Lung (tissue), 11 donors: ENCODE measurements at regions not wholly inside any gene's neighbourhood (a gene's known extent, or its start where the extent isn't known, plus 50 kb on each side); places are given as distances from the start of the nearest gene placed in this dataset.

ENCODE experiments used
- ATAC-seq: fragments of 200-7000 bp; cut with Tn5 transposase; one replicate; pipeline ENCODE4 v1.9.1; 2020; ENCODE audit warnings: moderate number of reproducible peaks; ENCODE audit not compliant: insufficient read depth, low FRiP score
- DNase-seq, 3 donors: peaks; one replicate each; pipeline ENCODE4 v3.0.0-alpha.2; 2013 to 2017
- H3K27ac ChIP-seq, 2 donors: one replicate each; pipeline ENCODE4 v1.5.1; 2013; ENCODE audit warnings: mild to moderate bottlenecking in 2 of 2, moderate library complexity in 2 of 2, control low read depth in 1 of 2, inconsistent platforms in 1 of 2, low read depth in 1 of 2, low read length in 1 of 2
- H3K27me3 ChIP-seq, 3 donors: one replicate each; pipeline ENCODE4 v1.5.1; 2013; ENCODE audit warnings: low read length in 2 of 3; ENCODE audit not compliant: control insufficient read depth in 3 of 3, insufficient read depth in 3 of 3
- H3K36me3 ChIP-seq, 4 donors: one replicate each; pipeline ENCODE4 v1.5.1; 2013; ENCODE audit warnings: low read length in 4 of 4, mild to moderate bottlenecking in 1 of 4, moderate library complexity in 1 of 4; ENCODE audit not compliant: control insufficient read depth in 4 of 4, insufficient read depth in 4 of 4
- H3K4me1 ChIP-seq, 5 donors: one replicate each; pipeline ENCODE4 v1.5.1; 2013; ENCODE audit warnings: low read length in 5 of 5, mild to moderate bottlenecking in 2 of 5, moderate library complexity in 1 of 5; ENCODE audit not compliant: control insufficient read depth in 5 of 5, insufficient read depth in 5 of 5
- H3K4me3 ChIP-seq: one replicate; pipeline ENCODE4 v1.5.1; 2013; ENCODE audit warnings: mild to moderate bottlenecking, control low read depth, moderate library complexity
- H3K9ac ChIP-seq, 2 donors: one replicate each; pipeline ENCODE4 v1.5.1; 2013; ENCODE audit warnings: low read length in 2 of 2, control low read depth in 1 of 2; ENCODE audit not compliant: insufficient read depth in 1 of 2
- H3K9me3 ChIP-seq, 4 donors: one replicate each; pipeline ENCODE4 v1.5.1; 2013; ENCODE audit warnings: low read length in 3 of 4, mild to moderate bottlenecking in 1 of 4, moderate library complexity in 1 of 4; ENCODE audit not compliant: control insufficient read depth in 4 of 4, insufficient read depth in 3 of 4
- CTCF ChIP-seq: IDR thresholded peaks from 2 replicates; pipeline ENCODE4 v1.5.1; 2012; ENCODE audit warnings: mild to moderate bottlenecking; ENCODE audit errors: control extremely low read depth, extremely low read depth
- WGBS, 2 donors: extraction: QIAGEN DNeasy Blood & Tissue Kit; methylation state at CpG; one replicate each; pipeline ENCODE4 v1.1.7; 2013; 5-methylcytosine and 5-hydroxymethylcytosine counted together
- donor health status: control.
- donor health status: control.
- donor health status: Bipolar disorder and iron deficiency.
- donor health status: healthy.
- donor health status: DM: yes; HTN: yes; CAD: no.

GRCh38 chr5:129322968-129323367 is 137.1 kb upstream of the ADAMTS19 start:
- no peak overlapping the region for H3K9ac ChIP-seq
- H3K4me1 ChIP-seq, result no peaks in the 10 kb centered on the region
- DNase-seq (no peak), ATAC-seq (no peak)
- no peak for TF ChIP-seq CTCF
- 78 to 87% methylated on average over 3 of the region's 3 CpGs for WGBS, 2 donors
- H3K36me3 ChIP-seq, result no peaks in the 10 kb centered on the region
- H3K4me3 ChIP-seq, result no peak overlapping the region
- no peaks in the 10 kb centered on the region for H3K27me3 ChIP-seq
- H3K9me3 ChIP-seq, result peaks cover 0 to 15% (median 0%) of the 10 kb centered on the region in 4 donors
- no peak overlapping the region for H3K27ac ChIP-seq

- TF ChIP-seq CTCF, result no peak
- no peaks in the 10 kb centered on the region for H3K4me1 ChIP-seq
- H3K9me3 ChIP-seq, result no peaks in the 10 kb centered on the region
- DNase-seq (no peak), ATAC-seq (no peak)
- H3K9ac ChIP-seq, result no peak overlapping the region
- H3K4me3 ChIP-seq, result no peak overlapping the region
- no peak overlapping the region for H3K27ac ChIP-seq
- H3K36me3 ChIP-seq, result no peaks in the 10 kb centered on the region
- no peaks in the 10 kb centered on the region for H3K27me3 ChIP-seq
- 56 to 65% methylated on average over 1 of the region's 1 CpG for WGBS, 2 donors
Measured at GRCh38 chr5:129341306-129341705, 118.8 kb upstream of the ADAMTS19 start.

- no peak for TF ChIP-seq CTCF
- Histone ChIP-seq H3K9me3 (no peaks in the 10 kb centered on the region), H3K9ac (no peak overlapping the region), H3K27me3 (no peaks in the 10 kb centered on the region), H3K36me3 (no peaks in the 10 kb centered on the region), H3K4me3 (no peak overlapping the region), H3K27ac (no peak overlapping the region), H3K4me1 (no peaks in the 10 kb centered on the region)
- no peak for ATAC-seq
- DNase-seq, result no peak
Measured at GRCh38 chr5:129342796-129343195, 117.3 kb upstream of the ADAMTS19 start.

GRCh38 chr5:129345213-129345924 is 114.7 kb upstream of the ADAMTS19 start:
- Histone ChIP-seq H3K9ac (no peak overlapping the region), H3K27ac (no peak overlapping the region), H3K4me3 (no peak overlapping the region), H3K4me1 (no peaks in the 10 kb centered on the region), H3K36me3 (no peaks in the 10 kb centered on the region), H3K9me3 (no peaks in the 10 kb centered on the region), H3K27me3 (no peaks in the 10 kb centered on the region)
- TF ChIP-seq CTCF, result no peak
- ATAC-seq, result no peak
- DNase-seq, result no peak
- 15 to 16% methylated on average over 4 of the region's 4 CpGs for WGBS, 2 donors
